ENCODE measurements at regions not wholly inside any gene's neighbourhood (a gene's known extent, or its start where the extent isn't known, plus 50 kb on each side); places are given as distances from the start of the nearest gene placed in this dataset.

DNA sequence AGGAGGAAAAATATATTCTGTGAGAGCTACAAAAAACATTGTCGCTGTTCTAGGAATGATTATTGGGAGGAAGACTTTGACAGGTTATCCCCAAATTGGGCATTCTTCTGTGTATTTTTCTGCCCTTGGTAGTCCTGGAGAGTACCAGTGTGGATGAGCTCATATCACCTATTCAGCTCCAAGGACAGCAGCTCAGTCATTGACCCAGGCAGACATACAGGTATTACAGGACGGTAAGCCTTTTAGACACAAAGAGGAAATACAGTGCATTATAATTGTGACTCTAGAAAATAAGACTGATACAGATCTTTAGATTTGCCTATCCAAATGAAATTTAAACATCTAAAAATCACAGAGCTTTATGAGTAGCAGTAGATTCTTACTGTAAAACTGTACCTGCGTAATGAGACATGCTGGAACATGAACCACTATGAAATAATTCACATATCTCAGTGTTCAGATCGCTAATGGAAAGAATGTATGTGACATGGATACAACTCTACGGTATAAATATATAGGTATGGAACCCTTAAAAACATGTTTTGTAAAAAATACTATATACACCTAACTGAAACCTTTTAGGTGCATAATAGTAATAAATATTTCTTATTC, 56.0 kb downstream of the PLK2 start:
- peak; percentile 84 for FAIRE-seq
- H3K36me3 ChIP-seq (ENCODE audit: control insufficient read depth in 2 of 2, extremely low read depth in 1 of 2, insufficient read depth in 2 of 2, low read length in 2 of 2) = no peaks in the 10 kb centered on the region

DNA sequence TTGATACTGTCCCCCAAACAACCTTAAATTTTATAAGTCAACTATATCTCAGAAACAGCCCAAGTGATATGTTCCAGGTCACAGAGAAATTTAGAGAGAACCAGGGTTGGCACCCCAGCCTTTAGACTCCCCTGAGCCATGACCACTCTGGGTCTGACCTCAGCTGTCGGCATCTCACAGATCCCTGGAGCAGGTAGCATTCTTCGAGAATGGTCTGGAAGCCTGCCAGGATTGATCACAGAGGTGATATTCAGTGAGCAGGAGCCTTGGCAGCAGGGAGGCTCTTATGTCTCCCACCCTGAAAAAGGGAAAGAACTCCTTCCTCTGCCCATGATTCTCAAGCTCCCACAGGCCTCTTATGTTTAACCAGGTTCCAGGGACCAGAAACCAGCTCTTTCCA, 58.2 kb downstream of the PLK2 start:
- H2AFZ ChIP-seq (ENCODE audit: control insufficient read depth, low read length) = no peak overlapping the region
- no peak for TF ChIP-seq EZH2 (IDR thresholded peaks at IDR 0.05; ENCODE audit: low read length)
- TF ChIP-seq, protein P1, sequence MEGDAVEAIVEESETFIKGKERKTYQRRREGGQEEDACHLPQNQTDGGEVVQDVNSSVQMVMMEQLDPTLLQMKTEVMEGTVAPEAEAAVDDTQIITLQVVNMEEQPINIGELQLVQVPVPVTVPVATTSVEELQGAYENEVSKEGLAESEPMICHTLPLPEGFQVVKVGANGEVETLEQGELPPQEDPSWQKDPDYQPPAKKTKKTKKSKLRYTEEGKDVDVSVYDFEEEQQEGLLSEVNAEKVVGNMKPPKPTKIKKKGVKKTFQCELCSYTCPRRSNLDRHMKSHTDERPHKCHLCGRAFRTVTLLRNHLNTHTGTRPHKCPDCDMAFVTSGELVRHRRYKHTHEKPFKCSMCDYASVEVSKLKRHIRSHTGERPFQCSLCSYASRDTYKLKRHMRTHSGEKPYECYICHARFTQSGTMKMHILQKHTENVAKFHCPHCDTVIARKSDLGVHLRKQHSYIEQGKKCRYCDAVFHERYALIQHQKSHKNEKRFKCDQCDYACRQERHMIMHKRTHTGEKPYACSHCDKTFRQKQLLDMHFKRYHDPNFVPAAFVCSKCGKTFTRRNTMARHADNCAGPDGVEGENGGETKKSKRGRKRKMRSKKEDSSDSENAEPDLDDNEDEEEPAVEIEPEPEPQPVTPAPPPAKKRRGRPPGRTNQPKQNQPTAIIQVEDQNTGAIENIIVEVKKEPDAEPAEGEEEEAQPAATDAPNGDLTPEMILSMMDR (optimal IDR thresholded peaks at IDR 0.05 in 1 of 3, IDR thresholded peaks at IDR 0.05 in 1 of 3, conservative IDR thresholded peaks at IDR 0.05 in 1 of 3; ENCODE audit: extremely low read depth in 1 of 3, insufficient read depth in 2 of 3, low read length in 3 of 3) = no peak
- dilution Hi-C loops (cut with MboI; ENCODE audit: extremely low pct_ligation_motif_present, low sequenced_read_pairs) = no loop called here
- H3K4me2 ChIP-seq (ENCODE audit: control insufficient read depth, extremely low read depth, insufficient read depth, low read depth, low read length) = no peak overlapping the region
- no peaks in the 10 kb centered on the region for H3K9me3 ChIP-seq (ENCODE audit: control insufficient read depth, low read depth, low read length)
- H3K9ac ChIP-seq (ENCODE audit: control insufficient read depth, extremely low read depth, insufficient read depth, low read length) = no peak overlapping the region
- H4K20me1 ChIP-seq (ENCODE audit: control insufficient read depth, extremely low read depth, insufficient read depth, low read length) = no peaks in the 10 kb centered on the region
- H3K27me3 ChIP-seq (ENCODE audit: control insufficient read depth, extremely low read depth, insufficient read depth, low read length) = no peaks in the 10 kb centered on the region
- H3K4me1 ChIP-seq (ENCODE audit: control insufficient read depth, extremely low read depth, insufficient read depth, low read length) = peaks cover 34% of the 10 kb centered on the region
- no peak for FAIRE-seq
- no peaks in the 10 kb centered on the region for H3K79me2 ChIP-seq (ENCODE audit: control insufficient read depth, insufficient read depth, low read length)
- no peak overlapping the region for H3K4me3 ChIP-seq (ENCODE audit: control insufficient read depth in 2 of 3, extremely low read depth in 1 of 3, insufficient read depth in 2 of 3, low read depth in 1 of 3, low read length in 3 of 3)
- DNase-seq (ENCODE audit: low read depth, low spot score) = no peak
- H3K9me1 ChIP-seq (ENCODE audit: control insufficient read depth, extremely low read depth, insufficient read depth, low read length) = no peaks in the 10 kb centered on the region
- no peaks in the 10 kb centered on the region for H3K36me3 ChIP-seq (ENCODE audit: control insufficient read depth in 2 of 2, extremely low read depth in 1 of 2, insufficient read depth in 2 of 2, low read length in 2 of 2)
- H3K27ac ChIP-seq (ENCODE audit: control insufficient read depth, insufficient read depth, low read length) = no peak overlapping the region

More for the DNA sequence above, 56.0 kb downstream of the PLK2 start:
- DNase-seq (ENCODE audit: low read depth, low spot score) = no peak
- H3K27ac ChIP-seq (ENCODE audit: control insufficient read depth, insufficient read depth, low read length) = peak overlapping the region; percentile 42
- H4K20me1 ChIP-seq (ENCODE audit: control insufficient read depth, extremely low read depth, insufficient read depth, low read length) = no peaks in the 10 kb centered on the region
- peak overlapping the region; percentile 67 for H3K4me2 ChIP-seq (ENCODE audit: control insufficient read depth, extremely low read depth, insufficient read depth, low read depth, low read length)
- no peak overlapping the region for H2AFZ ChIP-seq (ENCODE audit: control insufficient read depth, low read length)
- no peaks in the 10 kb centered on the region for H3K9me3 ChIP-seq (ENCODE audit: control insufficient read depth, low read depth, low read length)
- no peaks in the 10 kb centered on the region for H3K9me1 ChIP-seq (ENCODE audit: control insufficient read depth, extremely low read depth, insufficient read depth, low read length)
- H3K4me3 ChIP-seq (ENCODE audit: control insufficient read depth in 2 of 3, extremely low read depth in 1 of 3, insufficient read depth in 2 of 3, low read depth in 1 of 3, low read length in 3 of 3) = peak overlapping the region in 1 of 3 experiments; percentile 6
- dilution Hi-C loops (cut with MboI; ENCODE audit: extremely low pct_ligation_motif_present, low sequenced_read_pairs) = no loop called here
- H3K79me2 ChIP-seq (ENCODE audit: control insufficient read depth, insufficient read depth, low read length) = no peaks in the 10 kb centered on the region
- no peak overlapping the region for H3K9ac ChIP-seq (ENCODE audit: control insufficient read depth, extremely low read depth, insufficient read depth, low read length)
- TF ChIP-seq, protein P1 (optimal IDR thresholded peaks at IDR 0.05 in 1 of 3, IDR thresholded peaks at IDR 0.05 in 1 of 3, conservative IDR thresholded peaks at IDR 0.05 in 1 of 3; ENCODE audit: extremely low read depth in 1 of 3, insufficient read depth in 2 of 3, low read length in 3 of 3) = no peak
- no peak for TF ChIP-seq EZH2 (IDR thresholded peaks at IDR 0.05; ENCODE audit: low read length)
- H3K4me1 ChIP-seq (ENCODE audit: control insufficient read depth, extremely low read depth, insufficient read depth, low read length) = peaks cover 54% of the 10 kb centered on the region
- H3K27me3 ChIP-seq (ENCODE audit: control insufficient read depth, extremely low read depth, insufficient read depth, low read length) = no peaks in the 10 kb centered on the region
